Lower leg skin (tissue), 3 donors: ENCODE measurements at regions not wholly inside any gene's neighbourhood (a gene's known extent, or its start where the extent isn't known, plus 50 kb on each side); places are given as distances from the start of the nearest gene placed in this dataset.

ENCODE experiments used
- CTCF ChIP-seq, 3 donors: fragments of 450-650 bp; IDR thresholded peaks; one replicate each; pipeline ENCODE4 v1.5.1; 2016; ENCODE audit warnings: antibody characterized with exemption in 3 of 3, mild to moderate bottlenecking in 3 of 3, moderate library complexity in 2 of 3
- POLR2A ChIP-seq, 2 donors: fragments of 450-650 bp; IDR thresholded peaks; one replicate each; pipeline ENCODE4 v1.6.1; 2016 to 2017; ENCODE audit warnings: antibody characterized with exemption in 2 of 2, mild to moderate bottlenecking in 1 of 2, moderate library complexity in 1 of 2

GRCh38 chr12:91852634-91853033 is 293.0 kb downstream of the BTG1 start:
- no peak for TF ChIP-seq POLR2A (IDR thresholded peaks at IDR 0.05)
- no peak for TF ChIP-seq CTCF (IDR thresholded peaks at IDR 0.05)
